NCI-H2227 (cell line): ENCODE measurements at regions not wholly inside any gene's neighbourhood (a gene's known extent, or its start where the extent isn't known, plus 50 kb on each side); places are given as distances from the start of the nearest gene placed in this dataset.
A peak's percentile ranks its signal among the peaks of the same experiment; 100 is the strongest.

Experiments
- DNase-seq: peaks from one replicate; lab custom pipeline; 2025; ENCODE audit not compliant: unreplicated experiment; lab: John Stamatoyannopoulos, UW

DNA sequence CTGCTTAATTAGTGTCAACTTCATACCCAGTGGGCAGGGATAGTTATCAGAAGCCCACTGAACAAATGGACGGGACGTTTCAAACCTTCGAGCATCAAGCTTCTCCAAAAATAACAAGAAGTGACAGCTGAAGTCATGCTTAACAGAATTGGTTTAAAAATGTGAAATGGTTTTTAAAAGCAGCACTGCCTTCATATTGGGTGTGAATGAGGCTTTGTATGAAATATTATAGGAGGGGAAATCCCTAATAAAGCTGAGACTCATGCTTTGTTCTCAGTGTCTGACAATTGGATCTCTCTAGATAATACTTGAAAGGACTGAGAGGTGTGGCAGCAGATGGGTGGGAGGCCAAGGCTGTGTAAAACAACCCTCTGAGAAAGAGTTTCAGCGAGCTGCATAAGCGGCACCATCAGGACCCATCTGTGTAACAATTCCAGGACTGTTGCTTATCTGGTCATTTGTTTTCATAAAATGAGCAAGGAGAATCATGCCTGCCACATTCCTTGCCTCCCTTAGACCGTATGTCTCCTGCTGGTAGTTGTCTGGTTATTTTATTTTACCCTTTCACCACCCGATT, 667.7 kb downstream of the DIAPH3 start:
- DNase-seq = no peak

DNA sequence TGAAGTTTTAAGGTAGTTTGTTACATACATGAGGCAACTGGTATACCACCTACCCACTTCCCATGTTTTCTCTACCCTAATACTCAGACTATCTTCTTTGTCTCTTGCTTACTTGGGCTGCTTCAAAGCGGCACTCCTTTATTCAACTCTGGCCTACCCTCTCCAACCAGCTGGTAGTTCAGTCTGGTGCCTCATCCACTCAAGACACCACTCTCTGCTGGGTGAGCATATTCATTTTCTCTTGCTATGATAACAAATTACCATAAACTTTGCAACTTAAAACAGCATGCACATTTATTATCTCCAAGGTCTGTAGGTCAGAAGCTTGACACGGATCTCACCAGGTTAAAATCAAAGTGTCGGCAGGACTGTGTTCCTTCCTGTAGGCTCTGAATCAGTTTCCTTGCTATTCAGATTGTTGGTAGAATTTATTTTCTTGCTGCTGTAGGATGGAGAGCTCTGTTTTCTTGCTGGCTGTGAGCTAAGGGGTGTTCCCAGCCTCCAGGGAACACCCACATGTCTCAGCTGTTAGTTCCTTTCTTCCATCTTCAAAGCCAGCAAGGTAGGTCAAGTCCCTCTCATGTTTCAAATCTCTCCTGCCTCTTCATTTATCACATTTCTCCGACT, 666.0 kb downstream of the DIAPH3 start:
- no peak for DNase-seq

DNA sequence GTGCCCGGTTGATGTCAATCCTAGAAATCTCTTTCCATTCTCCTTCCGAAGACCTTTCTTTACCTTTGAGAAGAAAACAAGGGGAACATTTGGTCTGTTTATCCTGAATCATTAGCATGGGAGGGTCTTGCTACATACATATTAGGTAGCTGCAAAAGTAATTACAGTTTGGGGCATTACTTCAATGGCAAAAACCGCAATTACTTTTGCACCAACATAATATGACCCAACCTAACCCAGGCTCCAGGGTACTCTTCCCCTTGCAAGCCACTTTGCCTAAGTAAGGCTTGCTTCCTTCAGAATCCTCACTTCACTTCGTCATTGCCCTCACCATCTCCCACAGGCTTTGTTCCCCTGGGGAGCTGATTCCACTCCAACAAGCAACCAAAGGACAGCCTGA, 662.7 kb downstream of the DIAPH3 start:
- DNase-seq = no peak

- DNase-seq = peak; percentile 2
Measured at GRCh38 chr13:59504407-59504806, 659.3 kb downstream of the DIAPH3 start.

DNA sequence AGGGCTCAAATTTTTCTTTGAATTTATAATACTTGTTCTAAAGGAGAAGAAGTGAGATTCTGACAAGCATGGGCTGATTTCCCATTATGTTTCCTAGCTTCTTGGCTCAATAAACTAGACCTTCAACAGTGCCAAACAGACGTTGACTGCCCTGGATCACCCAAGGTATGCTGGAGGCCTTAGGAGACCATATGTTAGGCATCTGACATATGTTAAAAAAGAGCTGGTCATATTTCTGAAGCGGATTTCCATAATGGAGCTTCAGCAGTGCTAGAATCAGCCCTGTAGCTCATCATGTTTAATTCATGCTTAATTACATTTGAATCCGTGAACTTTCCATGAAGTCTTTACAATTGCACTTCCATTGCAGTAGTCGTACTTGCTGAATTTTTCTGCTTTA, 653.3 kb downstream of the DIAPH3 start:
- DNase-seq = no peak

GRCh38 chr13:59513686-59514085, 650.0 kb downstream of the DIAPH3 start:
- DNase-seq = no peak

- DNase-seq = no peak
Measured at GRCh38 chr13:59514316-59514715, 649.4 kb downstream of the DIAPH3 start.

- no peak for DNase-seq
Measured at GRCh38 chr13:59519819-59520218, 643.9 kb downstream of the DIAPH3 start.

DNA sequence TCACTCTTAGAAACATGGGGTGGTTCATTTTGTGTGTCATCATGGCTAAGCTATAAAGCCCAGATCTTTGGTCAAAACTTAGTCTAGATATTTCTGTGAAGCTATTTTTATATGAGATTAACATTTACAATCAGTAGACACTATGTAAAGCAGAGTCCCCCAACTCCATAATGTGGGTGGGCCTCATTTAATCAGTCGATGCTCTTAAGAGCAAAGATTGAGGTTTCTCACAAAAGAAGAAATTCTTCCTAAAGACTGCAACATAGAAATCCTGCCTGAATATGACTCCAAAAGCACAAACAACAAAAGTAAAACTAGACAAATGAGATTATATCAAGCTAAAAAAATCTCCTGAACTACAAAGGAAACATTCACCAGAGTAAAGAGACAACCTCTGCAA, 642.2 kb downstream of the DIAPH3 start:
- no peak for DNase-seq

GRCh38 chr13:59522652-59523051, 641.1 kb downstream of the DIAPH3 start:
- no peak for DNase-seq

GRCh38 chr13:59527500-59527899, 636.2 kb downstream of the DIAPH3 start:
- no peak for DNase-seq

DNA sequence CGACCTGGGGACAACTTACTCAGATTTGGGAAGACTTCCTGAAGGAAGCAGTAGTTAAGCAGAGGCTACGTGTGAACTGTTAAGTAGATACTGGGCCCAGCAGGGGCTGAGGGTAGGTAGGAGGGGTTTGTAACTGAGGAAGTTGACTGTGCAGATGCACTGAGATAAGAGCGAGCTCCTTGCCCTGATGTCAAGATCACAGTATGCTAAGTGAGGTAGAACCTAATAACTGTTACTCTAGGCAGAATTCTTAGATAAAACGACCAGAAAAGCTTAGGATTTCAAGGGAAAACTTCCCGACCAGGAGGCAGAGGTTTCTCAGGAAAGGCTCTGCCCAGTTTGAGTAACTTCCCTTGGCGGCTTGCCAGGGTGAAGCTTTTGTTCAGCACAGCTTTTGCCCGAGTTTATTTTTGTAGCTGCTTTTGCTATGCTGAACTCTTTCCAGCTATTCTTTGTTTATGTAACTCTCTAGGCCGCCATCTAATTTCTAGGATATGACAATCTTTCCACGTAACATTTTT, 632.1 kb downstream of the DIAPH3 start:
- DNase-seq = peak; percentile 49

GRCh38 chr13:59532405-59532804, 631.3 kb downstream of the DIAPH3 start:
- no peak for DNase-seq

DNA sequence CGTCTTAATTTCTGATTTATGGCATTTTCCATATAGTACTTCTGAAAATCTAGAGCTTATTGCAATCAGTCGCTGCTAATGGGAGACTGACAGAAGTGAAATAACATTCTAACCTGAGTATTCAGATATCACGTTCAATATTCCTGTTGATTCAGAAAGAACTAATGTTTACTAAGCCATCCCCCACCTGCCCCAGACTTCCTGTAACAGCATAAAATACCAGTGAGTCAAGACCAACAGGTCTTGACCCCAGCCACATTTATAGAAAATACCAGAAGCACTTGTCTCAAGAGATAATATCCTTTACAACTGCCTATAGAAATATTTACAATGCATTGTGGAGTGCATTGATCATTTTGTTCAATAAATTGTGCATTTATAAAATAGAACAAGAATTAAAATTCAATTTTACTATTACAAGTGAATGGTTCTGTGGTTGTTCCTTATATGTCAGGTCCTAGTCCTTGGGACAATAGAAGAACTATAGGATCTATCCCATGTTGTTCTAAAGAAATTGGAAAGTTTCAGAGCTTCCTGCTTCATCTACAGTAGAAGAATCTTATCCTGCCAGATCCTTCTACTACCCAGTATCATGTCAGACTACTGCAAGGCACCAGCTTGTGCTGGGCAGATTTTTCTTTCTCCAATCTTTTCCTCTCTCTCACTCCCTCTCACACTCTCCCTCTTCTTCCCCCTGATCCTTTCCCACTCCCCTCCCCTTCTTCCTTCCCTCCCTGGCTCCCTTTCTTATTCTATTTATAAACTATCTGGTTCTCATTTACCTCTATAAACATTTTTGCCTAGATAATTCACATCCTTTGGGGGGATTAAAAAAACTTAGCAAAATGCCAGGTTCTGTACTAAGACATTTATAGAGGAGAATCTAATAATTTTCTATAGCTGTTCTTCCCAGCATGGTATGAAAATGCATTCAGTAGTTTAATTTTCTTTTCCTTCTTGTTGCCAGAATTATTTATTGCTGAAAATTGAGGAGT, 629.9 kb downstream of the DIAPH3 start:
- no peak for DNase-seq

DNA sequence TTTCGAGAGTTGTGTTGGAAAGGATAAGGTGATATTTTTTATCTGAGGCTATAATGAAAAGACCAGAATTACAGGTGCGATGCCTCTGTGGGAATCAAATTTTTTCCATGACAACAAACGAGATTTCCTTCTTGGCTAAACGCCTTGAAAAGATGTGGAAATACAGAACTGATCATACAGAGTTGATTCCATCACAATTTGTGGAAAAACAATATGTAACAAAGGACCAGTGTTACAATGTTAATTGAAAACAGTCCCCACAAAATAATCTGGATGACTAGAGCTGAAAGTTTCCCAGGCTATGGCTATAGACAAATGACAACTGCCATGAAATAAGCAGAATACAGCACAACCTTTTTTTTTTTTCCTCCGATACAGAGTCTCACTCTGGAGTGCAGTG, 628.9 kb downstream of the DIAPH3 start:
- no peak for DNase-seq

- DNase-seq = no peak
Measured at GRCh38 chr13:59537500-59537899, 626.2 kb downstream of the DIAPH3 start.

GRCh38 chr13:59538512-59538911, 625.2 kb downstream of the DIAPH3 start:
- no peak for DNase-seq

GRCh38 chr13:59542303-59542702, 621.4 kb downstream of the DIAPH3 start:
- DNase-seq = peak; percentile 58

- DNase-seq = no peak
Measured at GRCh38 chr13:59543418-59543817, 620.3 kb downstream of the DIAPH3 start.

DNA sequence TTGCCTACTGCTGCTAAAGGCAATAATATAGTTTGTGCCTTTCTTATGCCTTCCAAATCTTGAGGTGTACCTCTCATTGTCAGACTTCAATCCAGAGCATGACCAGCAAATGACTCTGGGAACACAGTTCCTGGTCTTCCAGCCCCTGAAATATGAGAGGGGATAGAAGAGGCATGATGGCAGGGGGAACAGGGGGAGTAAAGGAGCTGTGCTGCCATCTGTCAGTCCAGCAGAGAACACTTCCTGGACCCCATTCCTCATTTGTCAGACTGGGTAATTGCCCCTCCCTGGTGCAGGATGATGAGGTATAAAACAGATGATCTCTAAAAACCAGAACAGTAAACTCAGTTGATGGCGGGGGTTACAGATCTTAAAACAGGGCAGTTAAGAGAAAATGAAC, 618.7 kb downstream of the DIAPH3 start:
- DNase-seq = no peak

- no peak for DNase-seq
Measured at GRCh38 chr13:59546178-59546577, 617.5 kb downstream of the DIAPH3 start.

DNA sequence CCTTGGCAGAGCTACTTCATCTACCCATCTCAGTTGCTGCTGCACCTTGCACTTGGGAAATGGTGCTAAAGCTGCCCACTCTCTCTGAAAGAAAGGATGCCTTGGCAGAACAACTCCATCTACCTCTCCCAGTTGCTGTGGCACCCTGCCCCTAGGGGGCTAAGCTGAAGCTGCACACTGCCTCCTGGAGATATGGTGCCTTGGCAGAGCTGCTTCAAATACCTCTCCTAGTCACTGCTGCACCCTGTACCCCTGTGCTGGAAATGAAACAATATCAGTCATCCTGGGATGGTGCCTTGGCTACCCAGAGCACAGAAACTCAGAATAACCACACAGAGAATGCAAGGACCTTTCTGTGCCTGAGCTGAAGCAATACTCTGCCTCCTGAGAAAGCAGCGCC, 615.8 kb downstream of the DIAPH3 start:
- DNase-seq = no peak
